GM19328 (cell line): ENCODE measurements at regions not wholly inside any gene's neighbourhood (a gene's known extent, or its start where the extent isn't known, plus 50 kb on each side); places are given as distances from the start of the nearest gene placed in this dataset.

Experiments
- ATAC-seq: cut with Tn5 transposase; IDR thresholded peaks from one replicate; pipeline ENCODE4 v1.9.1; 2021; ENCODE audit warnings: mild to moderate bottlenecking, moderate library complexity; ENCODE audit not compliant: unreplicated experiment

- no peak for ATAC-seq
Observed at GRCh38 chr5:87877495-87877894, 391.1 kb downstream of the TMEM161B start.

GRCh38 chr5:87877023-87877422 lies 391.6 kb downstream of the TMEM161B start:
- no peak for ATAC-seq

- ATAC-seq, result no peak
Observed at GRCh38 chr5:87876616-87877015, 392.0 kb downstream of the TMEM161B start.

- ATAC-seq, result no peak
Observed at GRCh38 chr5:87872986-87873385, 395.7 kb downstream of the TMEM161B start.

GRCh38 chr5:87868792-87869191 lies 399.9 kb downstream of the TMEM161B start:
- ATAC-seq, result no peak

- no peak for ATAC-seq
Observed at GRCh38 chr5:87867281-87867680, 401.4 kb downstream of the TMEM161B start.

GRCh38 chr5:87853541-87853940 lies 415.1 kb downstream of the TMEM161B start:
- ATAC-seq, result no peak

- ATAC-seq, result no peak
Observed at GRCh38 chr5:87851603-87852002, 417.0 kb downstream of the TMEM161B start.

- no peak for ATAC-seq
Observed at GRCh38 chr5:87850843-87851242, 417.8 kb downstream of the TMEM161B start.

GRCh38 chr5:87845734-87846133 lies 422.9 kb downstream of the TMEM161B start:
- no peak for ATAC-seq

GRCh38 chr5:87844866-87845265 lies 423.8 kb downstream of the TMEM161B start:
- no peak for ATAC-seq

GRCh38 chr5:87844449-87844848 lies 424.2 kb downstream of the TMEM161B start:
- no peak for ATAC-seq

GRCh38 chr5:87836696-87837095 lies 424.0 kb upstream of the CCNH start:
- no peak for ATAC-seq

- no peak for ATAC-seq
Observed at GRCh38 chr5:87831499-87831898, 418.8 kb upstream of the CCNH start.

- no peak for ATAC-seq
Observed at GRCh38 chr5:87829217-87829551, 416.5 kb upstream of the CCNH start.

- ATAC-seq, result no peak
Observed at GRCh38 chr5:87828545-87829216, 416.0 kb upstream of the CCNH start.

- ATAC-seq, result no peak
Observed at GRCh38 chr5:87827539-87827938, 414.8 kb upstream of the CCNH start.

GRCh38 chr5:87826507-87826906 lies 413.8 kb upstream of the CCNH start:
- no peak for ATAC-seq

GRCh38 chr5:87825583-87825982 lies 412.9 kb upstream of the CCNH start:
- no peak for ATAC-seq

GRCh38 chr5:87807783-87808182 lies 395.1 kb upstream of the CCNH start:
- ATAC-seq, result no peak

GRCh38 chr5:87803352-87803751 lies 390.6 kb upstream of the CCNH start:
- ATAC-seq, result no peak

- ATAC-seq, result no peak
Observed at GRCh38 chr5:87791869-87792268, 379.1 kb upstream of the CCNH start.

- ATAC-seq, result no peak
Observed at GRCh38 chr5:87788416-87788815, 375.7 kb upstream of the CCNH start.
